Upper lobe of right lung (tissue), 1 donor: ENCODE measurements at regions not wholly inside any gene's neighbourhood (a gene's known extent, or its start where the extent isn't known, plus 50 kb on each side); places are given as distances from the start of the nearest gene placed in this dataset.

Experiments used
- ATAC-seq: fragments of 200-7000 bp; cut with Tn5 transposase; one replicate; pipeline ENCODE4 v1.9.1; 2020; ENCODE audit warnings: mild to moderate bottlenecking, moderate library complexity
- DNase-seq: peaks from one replicate; pipeline ENCODE4 v3.0.0-alpha.2; 2020
- H3K27ac ChIP-seq: fragments of 200-600 bp; one replicate; pipeline ENCODE4 v1.8.0; 2022
- H3K27me3 ChIP-seq: fragments of 200-600 bp; one replicate; pipeline ENCODE4 v1.8.0; 2022; ENCODE audit warnings: mild to moderate bottlenecking
- H3K36me3 ChIP-seq: fragments of 200-600 bp; one replicate; pipeline ENCODE4 v1.8.0; 2022
- H3K4me1 ChIP-seq: fragments of 200-600 bp; one replicate; pipeline ENCODE4 v1.8.0; 2022
- H3K4me3 ChIP-seq: fragments of 200-600 bp; one replicate; pipeline ENCODE4 v1.8.0; 2022; ENCODE audit warnings: mild to moderate bottlenecking
- H3K9me3 ChIP-seq: fragments of 200-600 bp; one replicate; pipeline ENCODE4 v1.8.0; 2022
- intact Hi-C: fragments of 100-400 bp; cut with DNase I; formaldehyde crosslinking; loops from one replicate; pipeline ENCODE4 v1.11.0; 2022
- TF ChIP-seq, protein P1 (sequence below): fragments of 200-600 bp; IDR thresholded peaks from one replicate; pipeline ENCODE4 v1.8.0; 2022; ENCODE audit warnings: antibody characterized with exemption
- donor health status: DM: no; HTN: yes; CAD: no; lungs with severe emphysema.

DNA sequence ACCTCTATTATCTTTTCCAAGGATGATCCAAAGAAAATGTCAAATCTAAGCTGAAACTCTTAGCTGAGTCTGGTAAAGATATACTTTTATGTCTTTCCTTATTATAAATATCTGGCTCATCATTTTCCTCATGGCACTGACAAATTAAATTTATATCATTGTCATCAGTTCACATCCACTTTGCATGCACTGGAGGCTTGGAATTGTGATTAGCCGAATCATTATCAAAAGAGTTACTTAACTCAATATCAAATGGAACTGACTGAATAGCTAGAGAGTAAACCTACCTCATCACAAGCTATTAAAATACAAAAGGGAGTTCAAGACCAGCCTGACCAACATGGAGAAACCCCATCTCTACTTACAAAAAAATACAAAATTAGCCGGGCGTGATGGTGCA lies 713.9 kb upstream of the MARCKS start:
- H3K9me3 ChIP-seq: no peaks in the 10 kb centered on the region
- H3K4me3 ChIP-seq: no peak overlapping the region
- H3K4me1 ChIP-seq: no peaks in the 10 kb centered on the region
- no peaks in the 10 kb centered on the region for H3K36me3 ChIP-seq
- no peak overlapping the region for H3K27ac ChIP-seq
- TF ChIP-seq, protein P1, sequence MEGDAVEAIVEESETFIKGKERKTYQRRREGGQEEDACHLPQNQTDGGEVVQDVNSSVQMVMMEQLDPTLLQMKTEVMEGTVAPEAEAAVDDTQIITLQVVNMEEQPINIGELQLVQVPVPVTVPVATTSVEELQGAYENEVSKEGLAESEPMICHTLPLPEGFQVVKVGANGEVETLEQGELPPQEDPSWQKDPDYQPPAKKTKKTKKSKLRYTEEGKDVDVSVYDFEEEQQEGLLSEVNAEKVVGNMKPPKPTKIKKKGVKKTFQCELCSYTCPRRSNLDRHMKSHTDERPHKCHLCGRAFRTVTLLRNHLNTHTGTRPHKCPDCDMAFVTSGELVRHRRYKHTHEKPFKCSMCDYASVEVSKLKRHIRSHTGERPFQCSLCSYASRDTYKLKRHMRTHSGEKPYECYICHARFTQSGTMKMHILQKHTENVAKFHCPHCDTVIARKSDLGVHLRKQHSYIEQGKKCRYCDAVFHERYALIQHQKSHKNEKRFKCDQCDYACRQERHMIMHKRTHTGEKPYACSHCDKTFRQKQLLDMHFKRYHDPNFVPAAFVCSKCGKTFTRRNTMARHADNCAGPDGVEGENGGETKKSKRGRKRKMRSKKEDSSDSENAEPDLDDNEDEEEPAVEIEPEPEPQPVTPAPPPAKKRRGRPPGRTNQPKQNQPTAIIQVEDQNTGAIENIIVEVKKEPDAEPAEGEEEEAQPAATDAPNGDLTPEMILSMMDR: no peak
- ATAC-seq: no peak
- no peaks in the 10 kb centered on the region for H3K27me3 ChIP-seq
- intact Hi-C loops: no loop called here
- DNase-seq: no peak

DNA sequence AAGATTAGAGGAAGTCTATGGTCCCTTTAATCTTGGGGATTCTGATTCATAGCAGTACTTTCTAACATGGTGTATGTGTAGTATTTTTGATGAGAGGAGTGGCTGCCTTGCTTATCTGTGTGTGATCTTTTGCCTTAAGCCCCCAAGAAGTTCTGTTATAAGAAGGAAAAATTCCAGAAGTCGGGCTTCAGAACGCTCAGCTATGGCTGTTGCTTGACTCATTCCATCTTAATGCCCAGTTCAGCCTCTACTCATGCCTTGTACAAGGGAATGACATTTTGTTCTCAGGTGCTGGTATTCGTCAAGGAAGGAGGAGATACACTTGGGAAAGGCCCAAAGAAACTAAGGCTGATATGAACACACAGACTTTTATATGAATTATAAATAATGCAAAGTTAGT lies 713.0 kb upstream of the MARCKS start:
- DNase-seq (no peak), ATAC-seq (no peak)
- H3K36me3 ChIP-seq: no peaks in the 10 kb centered on the region
- intact Hi-C loops: no loop called here
- H3K27me3 ChIP-seq: no peaks in the 10 kb centered on the region
- no peak overlapping the region for H3K4me3 ChIP-seq
- H3K4me1 ChIP-seq: no peaks in the 10 kb centered on the region
- H3K9me3 ChIP-seq: no peaks in the 10 kb centered on the region
- TF ChIP-seq, protein P1: no peak
- no peak overlapping the region for H3K27ac ChIP-seq

DNA sequence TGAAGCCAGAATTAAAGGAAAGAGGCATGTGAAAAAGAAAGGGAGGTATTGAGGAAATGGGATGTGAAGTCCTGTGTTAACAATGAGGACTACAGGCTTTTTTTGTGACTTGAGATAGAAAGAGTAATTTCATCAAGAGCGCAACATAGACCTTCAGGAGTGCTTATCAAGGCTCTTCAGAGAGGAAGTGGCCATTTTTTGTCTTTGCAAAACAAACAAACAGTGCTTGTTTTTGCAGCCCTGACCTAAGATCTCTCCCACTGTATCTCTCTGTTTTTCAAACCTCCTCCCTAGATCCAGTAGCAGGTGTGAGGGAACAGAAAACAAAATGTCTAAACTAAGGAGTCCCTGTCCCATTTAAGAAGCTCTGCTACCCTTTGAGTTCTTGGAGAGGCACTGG lies 710.3 kb upstream of the MARCKS start:
- Histone ChIP-seq H3K4me3 (no peak overlapping the region), H3K27me3 (no peaks in the 10 kb centered on the region), H3K4me1 (no peaks in the 10 kb centered on the region), H3K36me3 (no peaks in the 10 kb centered on the region), H3K9me3 (no peaks in the 10 kb centered on the region), H3K27ac (no peak overlapping the region)
- intact Hi-C loops: no loop called here
- ATAC-seq (no peak), DNase-seq (no peak)
- TF ChIP-seq, protein P1: no peak

DNA sequence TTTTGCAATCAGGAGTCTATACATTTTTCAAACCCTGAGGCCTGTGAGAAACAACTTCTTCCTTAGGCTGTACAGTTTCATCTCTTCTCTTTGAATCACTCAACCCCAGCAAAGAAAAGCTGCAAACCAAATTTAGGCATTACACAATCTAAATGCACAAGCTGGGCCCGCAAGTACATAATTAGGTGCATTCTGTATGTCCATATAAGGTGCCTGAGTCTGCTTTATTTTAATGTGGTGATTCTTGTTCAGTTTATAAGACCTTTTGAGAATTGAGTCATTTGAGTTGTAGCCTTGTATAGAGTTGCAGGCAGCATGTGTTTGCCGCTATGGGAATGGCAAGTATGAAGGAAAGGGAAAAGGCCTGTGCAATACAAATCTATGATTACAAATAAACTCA lies 709.6 kb upstream of the MARCKS start:
- Histone ChIP-seq H3K27ac (no peak overlapping the region), H3K4me3 (no peak overlapping the region), H3K4me1 (no peaks in the 10 kb centered on the region), H3K9me3 (no peaks in the 10 kb centered on the region), H3K36me3 (no peaks in the 10 kb centered on the region), H3K27me3 (no peaks in the 10 kb centered on the region)
- TF ChIP-seq, protein P1: no peak
- DNase-seq (no peak), ATAC-seq (no peak)
- intact Hi-C loops: no loop called here

DNA sequence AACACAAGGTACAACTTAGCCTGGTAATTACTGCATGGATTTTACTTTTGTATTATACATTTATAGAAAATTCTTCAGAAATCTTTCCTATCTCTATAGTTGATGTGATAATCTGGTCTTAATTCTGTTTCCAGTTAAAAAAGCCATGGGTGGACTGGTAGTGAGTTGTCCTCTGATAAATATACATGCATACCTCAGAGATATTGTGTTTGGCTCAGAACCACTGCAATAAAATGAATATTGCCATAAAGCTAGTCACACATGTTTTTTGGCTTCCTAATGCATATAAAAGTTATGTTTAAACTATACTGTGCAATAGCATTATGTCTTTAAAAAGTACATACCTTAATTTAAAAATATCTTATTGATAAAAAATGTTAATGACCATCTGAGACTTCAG lies 708.6 kb upstream of the MARCKS start:
- no peak for DNase-seq
- Histone ChIP-seq H3K4me1 (no peaks in the 10 kb centered on the region), H3K9me3 (no peaks in the 10 kb centered on the region), H3K27ac (no peak overlapping the region), H3K27me3 (no peaks in the 10 kb centered on the region), H3K36me3 (no peaks in the 10 kb centered on the region), H3K4me3 (no peak overlapping the region)
- intact Hi-C loops: no loop called here
- TF ChIP-seq, protein P1: no peak
- no peak for ATAC-seq

DNA sequence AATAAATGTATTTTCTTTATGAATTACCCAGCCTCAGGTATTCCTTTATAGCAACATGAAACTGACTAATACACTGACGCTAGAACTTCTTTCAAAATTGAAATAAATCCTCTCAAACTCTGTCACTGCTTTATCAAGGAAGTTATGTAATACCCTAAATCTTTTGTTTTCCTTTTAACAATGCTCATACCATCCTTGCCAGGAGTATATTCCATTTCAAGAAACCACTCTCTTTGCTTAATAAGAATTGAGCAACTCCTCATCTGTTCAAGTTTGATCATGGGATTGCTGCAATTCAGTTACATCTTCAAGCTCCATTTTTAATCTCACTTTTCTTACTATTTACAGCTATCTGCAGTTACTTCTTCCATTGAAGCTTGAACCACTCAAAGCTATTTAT lies 707.6 kb upstream of the MARCKS start:
- TF ChIP-seq, protein P1: no peak
- Histone ChIP-seq H3K4me1 (no peaks in the 10 kb centered on the region), H3K9me3 (no peaks in the 10 kb centered on the region), H3K27me3 (no peaks in the 10 kb centered on the region), H3K4me3 (no peak overlapping the region), H3K27ac (no peak overlapping the region), H3K36me3 (no peaks in the 10 kb centered on the region)
- intact Hi-C loops: no loop called here
- no peak for DNase-seq
- no peak for ATAC-seq
